ENCODE measurements at regions not wholly inside any gene's neighbourhood (a gene's known extent, or its start where the extent isn't known, plus 50 kb on each side); places are given as distances from the start of the nearest gene placed in this dataset.
"Not testable (repeated sequence)": the region's sequence is repeated elsewhere in the genome, so short reads cannot be mapped to it uniquely, and the experiment has no call there.

- DNase-seq, result no peak
Observed at GRCh38 chr2:78754930-78755329, 270.6 kb upstream of the REG3G start.

GRCh38 chr2:78757191-78757590, 268.3 kb upstream of the REG3G start:
- no peak for DNase-seq

GRCh38 chr2:78757640-78758039, 267.9 kb upstream of the REG3G start:
- DNase-seq, result no peak

- not testable (repeated sequence) for DNase-seq
Observed at GRCh38 chr2:78758765-78759164, 266.7 kb upstream of the REG3G start.

- no peak for DNase-seq
Observed at GRCh38 chr2:78766459-78766858, 259.0 kb upstream of the REG3G start.

GRCh38 chr2:78768016-78768415, 257.5 kb upstream of the REG3G start:
- DNase-seq, result no peak

GRCh38 chr2:78775291-78775690, 250.2 kb upstream of the REG3G start:
- no peak for DNase-seq

- DNase-seq, result no peak
Observed at GRCh38 chr2:78778756-78779510, 246.6 kb upstream of the REG3G start.

- DNase-seq, result no peak
Observed at GRCh38 chr2:78779761-78780160, 245.7 kb upstream of the REG3G start.

- DNase-seq, result no peak
Observed at GRCh38 chr2:78780256-78780655, 245.2 kb upstream of the REG3G start.

GRCh38 chr2:78780864-78781583, 244.5 kb upstream of the REG3G start:
- no peak for DNase-seq

GRCh38 chr2:78782196-78782595, 243.3 kb upstream of the REG3G start:
- DNase-seq, result no peak

- no peak for DNase-seq
Observed at GRCh38 chr2:78811955-78812610, 213.4 kb upstream of the REG3G start.

- DNase-seq, result no peak
Observed at GRCh38 chr2:78814331-78814986, 211.0 kb upstream of the REG3G start.

GRCh38 chr2:78817430-78817829, 208.1 kb upstream of the REG3G start:
- DNase-seq, result no peak

- no peak for DNase-seq
Observed at GRCh38 chr2:78832481-78832880, 193.0 kb upstream of the REG3G start.

- DNase-seq, result no peak
Observed at GRCh38 chr2:78839259-78839658, 186.2 kb upstream of the REG3G start.

- not testable (repeated sequence) for DNase-seq
Observed at GRCh38 chr2:78840311-78840710, 185.2 kb upstream of the REG3G start.

GRCh38 chr2:78845664-78846185, 179.8 kb upstream of the REG3G start:
- no peak for DNase-seq

- no peak for DNase-seq
Observed at GRCh38 chr2:78861546-78861945, 164.0 kb upstream of the REG3G start.

GRCh38 chr2:78864205-78864604, 161.3 kb upstream of the REG3G start:
- DNase-seq, result no peak

- DNase-seq, result no peak
Observed at GRCh38 chr2:78865667-78866066, 159.8 kb upstream of the REG3G start.

- DNase-seq, result no peak
Observed at GRCh38 chr2:78870343-78870967, 155.0 kb upstream of the REG3G start.

Measured in COR-L47 (cell line).